GM18870 (cell line): ENCODE measurements at regions not wholly inside any gene's neighbourhood (a gene's known extent, or its start where the extent isn't known, plus 50 kb on each side); places are given as distances from the start of the nearest gene placed in this dataset.

Source experiments
- ATAC-seq: cut with Tn5 transposase; IDR thresholded peaks from one replicate; pipeline ENCODE4 v1.9.1; 2021; ENCODE audit warnings: moderate library complexity; ENCODE audit not compliant: unreplicated experiment

DNA sequence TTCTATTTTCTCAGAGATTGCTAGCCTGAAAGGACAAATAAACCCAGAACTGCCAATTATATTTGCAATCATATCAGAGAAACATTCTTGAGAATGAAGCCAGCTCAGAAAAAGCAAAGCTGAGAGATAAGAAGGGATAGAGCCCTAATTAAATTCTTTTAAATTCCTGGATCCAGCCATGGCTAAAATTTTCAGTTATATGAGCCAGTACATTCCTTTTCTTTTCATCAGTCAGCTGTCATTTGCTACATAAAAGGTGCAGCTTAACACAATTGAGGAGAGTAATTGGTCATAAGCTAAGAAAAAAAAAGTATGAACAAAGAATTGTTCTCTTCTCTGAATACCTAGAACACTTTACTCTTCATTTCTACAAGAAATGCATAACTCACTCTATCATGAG lies 303.5 kb upstream of the FIGN start:
- no peak for ATAC-seq

DNA sequence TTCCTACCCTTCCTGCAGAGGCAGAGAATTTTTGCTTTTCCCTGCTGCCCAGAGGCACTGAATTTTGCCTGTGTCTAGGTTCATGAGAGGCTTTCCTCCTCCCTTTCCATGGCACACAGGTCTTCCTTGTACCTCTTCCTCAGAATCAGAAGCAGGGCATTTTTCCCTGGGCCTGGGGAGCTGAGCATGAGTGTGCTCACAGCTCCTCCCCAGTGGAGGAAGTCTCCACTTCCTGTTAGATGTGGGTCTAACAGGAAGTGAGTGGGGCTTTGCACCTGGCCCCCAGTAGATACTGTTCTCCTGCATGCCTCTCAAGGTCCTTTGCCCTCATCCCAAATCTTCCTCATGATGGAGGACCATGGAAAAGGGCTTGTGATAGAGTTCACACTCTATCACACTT lies 297.2 kb upstream of the FIGN start:
- no peak for ATAC-seq

DNA sequence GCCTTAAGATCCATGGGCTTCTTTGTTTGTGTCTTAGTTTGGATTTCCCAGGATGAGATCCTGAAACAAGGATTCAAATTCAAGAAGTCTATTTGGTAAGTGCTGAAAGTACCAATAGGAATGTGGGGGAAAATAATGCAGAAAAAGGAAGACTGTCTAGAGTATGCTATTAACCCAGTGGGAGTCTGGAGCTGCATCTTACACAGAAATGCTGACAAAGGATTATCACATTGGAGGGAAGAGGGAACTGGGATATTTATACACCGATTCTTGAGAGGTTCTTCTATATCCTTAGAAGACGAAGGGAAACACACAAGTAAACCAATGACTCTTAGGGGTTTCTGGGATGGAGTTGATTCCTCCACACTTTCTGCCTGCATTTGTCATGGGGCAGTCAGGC lies 294.8 kb upstream of the FIGN start:
- ATAC-seq = no peak

DNA sequence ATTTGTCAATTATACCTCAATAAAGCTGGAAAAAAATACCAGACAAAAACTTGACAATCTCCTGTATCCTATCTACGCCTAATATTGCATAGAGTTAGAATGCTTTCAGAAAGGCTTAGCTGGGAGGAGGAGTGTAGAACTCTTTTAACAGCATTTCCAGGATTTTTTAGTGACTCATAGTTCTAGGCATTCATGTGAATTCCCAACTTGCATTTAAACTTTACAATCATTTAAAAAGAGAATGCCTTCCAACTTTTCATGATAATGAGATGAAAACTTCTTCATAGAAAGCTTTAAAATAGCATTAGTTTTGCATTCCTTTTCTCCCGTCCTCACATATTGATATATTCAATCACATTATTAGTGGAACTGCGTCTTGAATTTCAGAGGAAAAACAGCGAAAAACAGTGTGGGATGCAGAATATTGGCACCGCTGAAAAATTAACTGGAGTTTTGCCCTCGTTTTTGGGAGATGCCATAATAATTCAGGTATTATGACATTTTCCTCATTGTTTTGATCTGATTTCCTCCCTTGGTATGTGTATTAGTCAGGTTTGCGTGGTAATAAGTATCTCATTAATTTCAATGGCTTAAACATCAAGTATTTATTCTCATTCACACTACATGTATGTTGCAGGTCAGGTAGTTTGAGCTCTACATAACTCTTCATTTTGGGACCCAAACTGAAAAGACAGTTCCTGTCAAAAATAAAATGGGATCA lies 293.2 kb upstream of the FIGN start:
- ATAC-seq = no peak

DNA sequence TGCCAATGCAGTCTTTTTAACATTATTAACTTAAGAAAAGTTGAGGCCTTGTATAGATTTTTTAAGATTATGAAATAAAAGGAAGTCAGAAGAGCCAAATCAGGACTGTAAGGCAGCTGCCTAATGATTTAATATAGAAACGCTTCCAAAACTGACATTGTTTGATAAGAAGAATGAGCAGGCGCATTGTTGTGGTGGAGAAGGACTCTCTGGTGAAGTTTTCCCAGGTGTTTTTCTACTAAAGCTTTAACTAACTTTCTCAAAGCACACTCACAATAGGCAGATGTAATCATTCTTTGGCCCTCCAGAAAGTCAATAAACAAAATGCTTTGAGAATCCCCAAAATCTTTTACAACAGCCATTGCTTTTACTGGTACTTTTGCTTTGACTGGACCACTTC lies 288.6 kb upstream of the FIGN start:
- no peak for ATAC-seq

DNA sequence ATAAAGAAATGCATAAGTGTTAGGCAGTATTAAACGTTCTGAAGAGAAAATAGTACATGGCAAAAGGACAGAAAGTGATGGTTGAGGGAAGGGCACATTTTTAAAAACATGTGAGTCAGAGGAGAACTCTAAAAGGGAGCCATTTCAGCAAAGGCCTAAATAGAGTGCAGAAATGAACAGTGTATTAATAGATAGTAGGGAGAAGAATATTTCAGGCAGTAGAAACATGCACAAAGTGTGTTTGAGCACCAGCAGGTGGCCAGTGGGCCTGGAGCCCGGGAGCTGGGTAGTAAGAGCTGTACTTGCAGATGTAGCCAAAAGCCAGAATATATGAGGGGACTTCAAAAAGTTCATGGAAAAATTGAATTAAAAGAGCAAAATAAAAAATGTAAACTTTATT lies 288.1 kb upstream of the FIGN start:
- no peak for ATAC-seq

DNA sequence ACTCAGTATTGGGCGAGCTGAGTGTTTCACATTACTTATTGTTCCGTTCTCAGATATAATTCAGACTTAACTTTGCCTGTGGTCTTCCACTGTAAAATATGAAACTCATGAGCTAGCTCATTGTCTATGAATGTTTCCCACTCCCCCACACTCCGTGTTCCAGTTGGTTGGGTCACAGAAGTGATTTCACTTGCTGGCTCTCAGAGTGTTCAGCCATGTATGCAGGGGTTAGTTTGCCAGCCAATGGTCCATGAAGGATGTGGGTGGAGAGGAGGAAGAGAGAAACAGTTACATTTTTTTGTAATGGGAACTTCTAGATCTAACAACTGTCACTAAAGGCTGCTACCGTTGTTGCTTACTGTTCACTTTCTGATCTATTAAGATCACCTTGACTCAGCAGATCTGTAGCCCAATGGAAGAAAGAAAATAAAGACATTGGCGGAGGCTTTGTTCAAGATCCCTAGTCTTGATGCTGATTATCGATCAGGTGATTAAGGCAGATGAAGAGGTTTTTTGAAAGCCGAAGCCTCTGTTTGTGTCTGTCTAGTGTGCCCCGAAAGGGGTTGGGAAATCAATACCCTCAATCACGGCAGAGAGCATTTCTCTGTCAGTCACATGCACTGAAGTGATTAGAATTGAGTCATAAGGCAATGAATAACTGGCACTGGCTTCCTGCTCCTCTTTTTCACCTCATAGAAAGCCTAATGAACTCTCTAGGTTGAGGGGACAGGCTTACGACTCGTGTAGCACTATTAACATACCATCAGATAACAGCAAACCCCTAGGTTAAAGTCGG lies 279.7 kb upstream of the FIGN start:
- ATAC-seq = peak; percentile 96

DNA sequence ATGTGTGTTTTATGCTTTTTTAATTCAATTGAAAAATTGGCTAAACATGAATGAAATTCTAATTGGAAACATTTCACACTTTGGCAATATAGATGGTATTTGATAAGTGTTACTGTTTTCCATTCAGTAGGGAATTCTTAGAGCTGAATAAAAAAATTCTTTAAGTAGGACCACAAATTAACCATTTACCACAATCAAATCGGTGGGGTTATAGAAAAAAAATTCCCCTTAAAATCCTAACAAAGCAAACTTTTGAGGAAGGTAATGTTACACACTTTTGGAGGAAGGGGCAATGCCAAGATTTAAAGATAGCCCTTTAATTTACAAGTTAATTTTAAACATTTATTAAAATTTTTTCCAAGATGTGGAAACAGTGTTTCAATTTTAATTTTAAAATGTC lies 279.0 kb upstream of the FIGN start:
- ATAC-seq = no peak

DNA sequence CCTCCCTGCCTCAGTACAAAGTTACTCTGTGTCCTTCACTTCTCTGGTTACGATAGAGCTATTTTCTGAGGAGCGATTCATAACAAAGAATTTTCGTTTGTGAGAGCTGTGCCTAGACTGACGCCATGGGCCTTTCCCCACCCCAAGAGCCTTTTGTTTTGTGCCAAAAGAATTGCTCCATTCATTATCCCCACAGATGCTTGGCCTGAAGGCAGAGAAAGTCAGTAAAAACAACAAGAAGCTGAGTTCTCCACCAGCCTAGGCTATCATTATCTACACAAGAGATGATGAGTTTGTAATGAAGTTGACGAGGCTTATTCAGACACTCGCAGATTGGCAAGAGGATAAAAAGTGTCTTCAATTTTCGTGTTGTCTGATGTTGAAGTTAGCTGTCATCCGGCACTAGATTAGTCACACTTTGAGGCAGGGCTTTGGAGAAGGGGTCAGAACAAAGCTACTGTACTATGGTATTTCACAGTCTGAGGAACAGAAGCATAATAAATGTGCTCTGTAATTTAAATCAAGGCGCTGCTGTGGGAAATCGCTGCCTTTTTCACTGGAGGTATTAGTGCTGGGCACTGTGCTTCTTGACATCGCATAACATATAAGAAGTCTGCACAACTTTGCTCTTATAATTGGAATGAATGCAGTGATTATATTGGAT lies 278.4 kb upstream of the FIGN start:
- ATAC-seq = no peak

DNA sequence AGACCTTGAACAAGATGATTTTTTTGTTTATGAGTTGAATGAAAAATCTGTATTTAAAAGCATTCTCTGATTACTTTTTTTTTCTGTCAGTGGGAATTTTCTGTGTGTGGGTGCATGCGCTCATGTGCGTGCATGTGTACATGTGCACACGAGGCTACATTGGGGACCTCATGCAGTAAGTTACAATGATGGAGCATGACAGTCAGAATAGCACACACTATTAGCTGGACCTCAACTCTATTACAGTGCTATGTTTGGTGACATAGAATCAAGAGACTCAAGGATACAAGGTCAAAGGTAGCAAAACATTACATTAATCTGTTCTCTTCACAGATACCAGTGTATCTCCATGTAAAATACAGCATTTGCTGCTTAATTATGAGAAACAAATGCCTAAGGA lies 276.8 kb upstream of the FIGN start:
- ATAC-seq = no peak

DNA sequence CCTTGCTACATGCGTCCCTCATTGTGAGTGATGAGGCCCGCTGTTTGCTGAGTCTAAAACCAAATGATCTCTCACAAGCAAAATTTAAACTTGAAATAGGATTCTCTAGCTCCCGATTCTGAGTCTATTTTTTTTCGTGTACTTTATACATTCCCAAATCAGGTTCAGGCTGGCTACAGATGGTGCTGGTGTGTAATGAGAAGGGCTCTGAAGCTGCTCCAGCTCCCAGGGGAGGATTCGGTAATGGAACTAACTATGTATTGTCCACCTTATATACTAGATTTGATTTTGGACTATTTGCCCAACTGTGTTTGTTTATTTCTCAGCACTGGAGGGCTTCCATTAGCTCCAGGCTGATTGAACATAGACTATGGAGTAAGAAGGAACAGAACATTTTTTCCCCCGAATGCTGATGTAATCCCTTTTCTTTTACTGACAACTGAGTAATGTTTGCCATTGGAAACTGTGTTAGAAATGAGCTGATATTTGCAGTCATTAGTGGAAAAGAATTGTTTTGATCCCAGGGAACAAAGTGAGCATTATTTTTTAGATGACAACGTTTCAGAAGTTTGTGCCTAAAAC lies 274.0 kb upstream of the FIGN start:
- no peak for ATAC-seq

DNA sequence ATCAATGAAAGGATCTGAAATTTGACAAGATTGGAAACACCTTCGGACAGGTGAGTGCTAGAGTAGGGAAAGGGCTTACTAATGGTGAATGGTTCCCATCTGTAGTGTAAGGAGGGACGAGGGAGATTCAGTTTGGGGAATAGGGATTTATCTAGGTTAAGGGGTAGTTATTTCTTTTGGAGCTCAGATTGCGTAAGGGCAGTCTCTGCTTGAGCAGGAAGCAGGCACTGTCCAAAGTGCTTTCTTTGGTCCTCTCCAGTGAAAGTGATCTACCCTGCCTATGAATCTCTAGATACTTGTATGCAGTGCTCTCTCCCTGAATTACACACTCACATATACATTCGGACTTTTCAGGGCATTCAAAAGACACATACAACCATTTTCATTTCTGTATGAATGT lies 272.9 kb upstream of the FIGN start:
- ATAC-seq = no peak

DNA sequence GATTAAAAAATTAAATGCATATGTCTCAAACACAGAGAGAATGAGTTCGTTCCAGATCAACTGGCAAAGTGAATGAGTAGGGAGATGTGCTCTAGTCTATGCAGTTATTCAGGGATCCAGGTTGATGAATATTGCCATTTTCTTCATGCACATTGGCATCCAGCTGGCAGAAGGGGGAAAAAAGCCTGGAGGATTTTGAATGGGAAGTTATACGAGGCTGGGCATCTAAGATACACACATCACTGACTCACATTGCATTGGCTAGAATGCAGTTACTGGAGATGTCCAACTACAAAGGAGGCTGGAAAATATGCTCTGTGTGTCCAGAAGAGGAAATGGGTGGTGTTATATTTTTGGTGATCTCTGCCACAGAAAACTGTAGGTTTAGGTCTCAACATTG lies 270.9 kb upstream of the FIGN start:
- ATAC-seq = no peak

DNA sequence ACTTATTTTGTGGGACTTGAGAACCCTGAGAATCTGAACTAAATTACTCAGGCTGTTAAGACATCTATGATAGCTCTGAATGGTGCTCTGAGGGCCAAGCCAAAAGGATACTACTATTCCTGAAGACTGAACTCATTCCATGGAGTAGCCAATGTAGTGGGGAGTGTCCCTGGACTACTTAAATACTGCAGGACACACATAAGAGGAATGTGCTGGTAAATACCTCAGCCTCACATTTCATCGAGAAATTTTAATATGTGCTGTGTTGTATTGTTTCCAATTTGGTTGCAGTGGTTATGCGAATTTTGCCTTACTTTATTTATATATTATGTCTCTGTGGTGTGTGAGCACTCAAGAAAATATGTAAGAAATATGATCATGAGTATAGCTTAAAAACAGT lies 264.4 kb upstream of the FIGN start:
- ATAC-seq = no peak

DNA sequence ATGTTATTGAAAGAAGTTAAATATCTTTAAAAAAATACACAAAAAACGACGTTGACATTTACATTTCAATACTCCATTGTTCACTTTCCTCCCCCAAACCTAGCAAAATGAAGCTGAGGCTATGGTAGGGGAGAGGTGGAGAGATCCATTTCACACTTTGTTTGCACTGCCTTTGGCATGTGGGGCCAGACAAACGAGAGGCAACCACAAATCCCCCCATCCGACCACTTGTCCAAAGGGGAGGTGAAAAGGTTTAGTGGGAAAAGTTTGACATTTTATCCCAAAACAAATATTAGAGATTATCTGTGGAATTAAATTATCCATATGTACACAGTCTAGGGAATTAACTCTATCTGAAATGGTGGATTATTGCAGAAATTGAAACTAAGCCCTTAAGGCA lies 261.7 kb upstream of the FIGN start:
- no peak for ATAC-seq

DNA sequence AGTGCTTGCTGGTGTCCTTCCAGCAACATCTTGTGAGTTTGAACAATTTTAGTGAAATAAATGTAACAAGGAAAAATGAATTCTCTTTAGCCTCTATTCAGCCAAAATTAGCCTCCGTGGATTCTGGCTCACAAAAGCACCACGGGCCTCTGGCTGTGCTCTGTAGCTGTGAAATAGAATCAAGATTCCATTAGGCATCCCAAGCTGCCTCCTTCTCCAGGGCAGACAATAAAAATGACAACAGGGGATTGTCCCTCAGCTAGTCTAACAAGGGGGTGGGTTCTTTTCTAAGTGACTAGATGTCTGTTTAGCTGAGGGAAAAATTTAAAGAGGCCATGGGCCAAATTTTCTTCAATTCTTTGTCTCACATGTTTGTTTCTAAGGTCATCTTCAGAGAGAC lies 254.7 kb upstream of the FIGN start:
- no peak for ATAC-seq

DNA sequence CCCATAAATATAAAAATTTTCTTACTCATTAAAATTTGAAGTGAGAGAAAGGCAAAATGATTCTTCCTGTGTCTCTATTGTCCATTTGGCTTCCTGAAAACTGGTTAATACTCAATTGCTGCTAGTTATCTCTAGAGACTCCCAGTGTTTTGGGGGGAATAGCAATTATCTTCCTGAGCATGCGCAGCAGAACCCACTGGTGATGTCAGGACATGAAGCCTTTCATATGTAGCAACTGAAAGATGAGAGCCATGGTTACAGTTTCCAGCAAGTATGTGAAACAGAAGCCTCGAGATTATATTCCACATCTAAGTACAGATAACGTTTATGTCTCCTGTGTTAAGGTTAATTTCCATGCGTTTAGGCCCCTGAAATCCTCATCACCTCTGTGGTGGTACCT lies 254.3 kb upstream of the FIGN start:
- no peak for ATAC-seq

DNA sequence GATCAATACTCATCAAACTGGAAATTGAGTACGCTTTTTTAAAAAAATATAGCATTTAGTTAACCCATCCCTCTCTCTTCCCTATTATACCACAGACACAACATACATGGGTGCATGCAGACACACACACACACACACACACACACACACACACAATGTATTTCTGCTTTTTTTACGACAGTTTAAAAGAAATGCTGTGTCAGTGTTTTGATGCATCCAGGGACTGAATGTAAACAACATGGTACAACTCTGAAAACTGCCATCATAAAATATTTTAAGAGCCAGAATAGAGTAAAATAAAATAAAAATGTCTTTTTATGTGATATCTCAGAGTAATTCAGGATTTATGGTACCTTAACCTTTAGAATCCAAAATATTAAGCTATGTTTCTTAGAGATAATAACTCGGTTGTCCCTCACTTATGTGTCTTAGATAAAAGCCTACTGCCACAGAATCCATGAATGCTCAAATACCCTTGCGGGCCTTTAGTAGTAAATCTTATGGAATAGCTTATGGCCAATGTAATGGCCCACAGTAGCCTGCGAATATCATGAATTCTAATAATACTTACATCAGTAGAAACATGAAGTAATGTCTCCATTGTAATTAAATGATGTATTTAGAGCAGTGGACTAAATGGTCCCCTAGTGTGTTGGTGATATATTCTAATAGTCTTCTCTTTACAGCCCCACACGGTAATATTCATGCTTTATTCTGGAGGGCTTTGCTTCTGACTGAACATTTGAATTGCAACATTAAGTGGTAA lies 251.6 kb upstream of the FIGN start:
- ATAC-seq = no peak

DNA sequence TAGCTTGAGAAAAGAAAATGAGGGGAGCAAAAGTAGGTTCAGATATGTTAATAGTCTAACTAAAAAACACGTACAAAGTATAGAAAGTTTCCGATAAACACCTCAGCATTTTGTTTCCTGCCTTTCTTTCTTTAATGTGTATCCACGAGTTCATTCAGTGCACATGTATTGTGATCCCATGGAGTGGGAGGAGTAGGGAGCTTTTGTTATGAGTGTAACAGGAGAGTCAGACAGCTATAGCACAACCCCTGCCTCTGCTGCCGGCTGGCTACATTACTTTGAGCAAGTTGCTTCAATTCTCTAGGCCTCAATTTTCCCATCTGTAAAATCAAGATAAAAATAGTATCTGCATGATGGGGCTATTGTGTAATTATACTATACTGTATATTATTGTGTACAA lies 249.2 kb upstream of the FIGN start:
- ATAC-seq = no peak

DNA sequence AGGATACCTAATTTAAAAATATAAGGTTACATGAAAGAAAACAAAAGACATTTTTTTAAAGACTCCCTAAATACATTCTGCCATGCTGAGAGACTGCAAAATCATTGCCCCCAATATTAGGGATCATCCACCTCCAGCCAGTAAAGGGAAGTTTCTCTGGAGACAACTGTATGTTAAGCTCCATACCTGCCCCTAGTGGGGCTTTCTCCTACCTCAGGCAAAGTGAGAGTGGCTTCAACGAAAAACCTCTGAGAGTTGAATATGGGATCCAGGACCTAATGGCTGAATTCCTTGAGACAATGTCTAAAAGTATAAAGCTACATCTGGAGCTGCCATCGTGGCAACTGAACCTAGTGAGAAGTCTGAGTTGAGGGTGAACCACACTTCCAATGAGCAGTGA lies 248.1 kb upstream of the FIGN start:
- ATAC-seq = no peak

DNA sequence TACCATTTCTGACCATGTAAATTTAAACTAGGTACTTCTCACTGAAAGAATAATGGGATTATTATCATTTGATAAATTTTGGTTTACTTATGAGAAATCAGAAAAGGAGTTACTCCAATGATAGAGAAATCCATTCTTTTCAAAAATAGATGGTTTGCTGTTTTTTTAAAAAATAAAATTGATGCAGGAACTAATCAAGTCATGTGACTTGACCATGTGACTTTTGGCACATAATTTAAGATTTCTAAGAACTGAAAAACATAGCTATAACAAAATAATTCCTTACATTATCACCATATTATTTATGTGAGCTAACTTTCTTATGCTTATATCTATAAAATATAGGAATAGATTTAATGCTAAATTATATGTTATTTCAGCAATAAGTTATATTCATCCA lies 247.1 kb upstream of the FIGN start:
- no peak for ATAC-seq
